H9 (cell line): ENCODE measurements at regions not wholly inside any gene's neighbourhood (a gene's known extent, or its start where the extent isn't known, plus 50 kb on each side); places are given as distances from the start of the nearest gene placed in this dataset.

Experiments used
- DNase-seq: peaks from one replicate; pipeline ENCODE4 v3.0.0-alpha.2; 2017
- H2AFZ ChIP-seq: one replicate; pipeline ENCODE4 v1.6.1; 2013; ENCODE audit warnings: mild to moderate bottlenecking, low read length, control low read depth, moderate library complexity
- H2AK5ac ChIP-seq: 2 replicates; pipeline ENCODE4 v1.6.1; 2013; ENCODE audit warnings: low read length, control low read depth, mixed read lengths; ENCODE audit not compliant: insufficient read length
- H2BK120ac ChIP-seq: one replicate; pipeline ENCODE4 v1.6.1; 2013; ENCODE audit warnings: low read depth, mild to moderate bottlenecking, low read length, control low read depth, inconsistent platforms; ENCODE audit not compliant: poor library complexity, severe bottlenecking
- H2BK12ac ChIP-seq: 2 replicates; pipeline ENCODE4 v1.6.1; 2013; ENCODE audit warnings: low read length, control low read depth, mixed read lengths, low read depth; ENCODE audit not compliant: insufficient read length
- H2BK15ac ChIP-seq: 2 replicates; pipeline ENCODE4 v1.6.1; 2013; ENCODE audit warnings: low read depth, low read length, control low read depth
- H2BK20ac ChIP-seq: one replicate; pipeline ENCODE4 v1.6.1; 2013; ENCODE audit warnings: low read depth, mild to moderate bottlenecking, low read length, control low read depth, inconsistent platforms; ENCODE audit not compliant: poor library complexity, severe bottlenecking
- H2BK5ac ChIP-seq: 2 replicates; pipeline ENCODE4 v1.6.1; 2013; ENCODE audit warnings: low read length, control low read depth, mixed read lengths; ENCODE audit not compliant: insufficient read length
- H3K14ac ChIP-seq: 2 replicates; pipeline ENCODE4 v1.6.1; 2013; ENCODE audit warnings: low read length, control low read depth; ENCODE audit not compliant: insufficient read depth
- H3K18ac ChIP-seq: 2 replicates; pipeline ENCODE4 v1.6.1; 2013; ENCODE audit warnings: low read depth, mild to moderate bottlenecking, mixed read lengths, low read length, control low read depth; ENCODE audit not compliant: insufficient read length
- H3K23ac ChIP-seq: 2 replicates; pipeline ENCODE4 v1.6.1; 2013; ENCODE audit warnings: low read length, control low read depth, mixed read lengths, low read depth; ENCODE audit not compliant: insufficient read length
- H3K23me2 ChIP-seq: 2 replicates; pipeline ENCODE4 v1.6.1; 2013; ENCODE audit warnings: low read depth, mild to moderate bottlenecking, mixed read lengths, low read length, control low read depth; ENCODE audit not compliant: insufficient read length, poor library complexity, severe bottlenecking
- H3K27ac ChIP-seq: 2 replicates; pipeline ENCODE4 v1.5.1; 2013; ENCODE audit warnings: low read length, control low read depth, mixed read lengths, low read depth; ENCODE audit not compliant: insufficient read length
- H3K27me3 ChIP-seq: 2 replicates; pipeline ENCODE4 v1.6.1; 2013; ENCODE audit warnings: low read length, control low read depth, inconsistent platforms; ENCODE audit not compliant: insufficient read depth
- H3K4ac ChIP-seq: 2 replicates; pipeline ENCODE4 v1.6.1; 2013; ENCODE audit warnings: low read depth, mild to moderate bottlenecking, control low read depth, inconsistent platforms, low read length, moderate library complexity
- H3K4me1 ChIP-seq: 2 replicates; pipeline ENCODE4 v1.6.1; 2013; ENCODE audit warnings: low read length, control low read depth, inconsistent platforms; ENCODE audit not compliant: insufficient read depth
- H3K4me2 ChIP-seq: 2 replicates; pipeline ENCODE4 v1.6.1; 2013; ENCODE audit warnings: low read length, control low read depth, mixed read lengths; ENCODE audit not compliant: insufficient read length, insufficient read depth
- H3K56ac ChIP-seq: 2 replicates; pipeline ENCODE4 v1.6.1; 2013; ENCODE audit warnings: low read depth, mild to moderate bottlenecking, mixed read lengths, low read length, control low read depth; ENCODE audit not compliant: insufficient read length
- H3K79me1 ChIP-seq: 2 replicates; pipeline ENCODE4 v1.6.1; 2013; ENCODE audit warnings: low read depth, mild to moderate bottlenecking, moderate library complexity, low read length, control low read depth, inconsistent platforms; ENCODE audit not compliant: insufficient read depth, poor library complexity, severe bottlenecking
- H3K79me2 ChIP-seq: 2 replicates; pipeline ENCODE4 v1.6.1; 2013; ENCODE audit warnings: low read length, control low read depth, inconsistent platforms; ENCODE audit not compliant: insufficient read depth
- H3K9ac ChIP-seq: 2 replicates; pipeline ENCODE4 v1.6.1; 2013; ENCODE audit warnings: low read length, control low read depth, mixed read lengths; ENCODE audit not compliant: insufficient read length; ENCODE audit errors: extremely low read depth
- H3K9me3 ChIP-seq: one replicate; pipeline ENCODE4 v1.6.1; 2013; ENCODE audit warnings: low read depth, low read length, inconsistent platforms; ENCODE audit not compliant: control insufficient read depth
- H3T11ph ChIP-seq: one replicate; pipeline ENCODE4 v1.6.1; 2013; ENCODE audit warnings: mild to moderate bottlenecking, low read length, control low read depth, inconsistent platforms
- H4K20me1 ChIP-seq: one replicate; pipeline ENCODE4 v1.6.1; 2013; ENCODE audit not compliant: control insufficient read depth, insufficient read length, insufficient read depth
- H4K5ac ChIP-seq: 2 replicates; pipeline ENCODE4 v1.6.1; 2013; ENCODE audit warnings: low read depth, mild to moderate bottlenecking, mixed read lengths, low read length, control low read depth; ENCODE audit not compliant: insufficient read length
- H4K8ac ChIP-seq: replicated peaks from 2 replicates; pipeline ENCODE4 v1.6.1; 2013; ENCODE audit warnings: low read length, control low read depth, mixed read lengths, low read depth; ENCODE audit not compliant: insufficient read length
- H4K91ac ChIP-seq: 2 replicates; pipeline ENCODE4 v1.6.1; 2013; ENCODE audit warnings: low read depth, mild to moderate bottlenecking, moderate library complexity, mixed read lengths, low read length, control low read depth; ENCODE audit not compliant: insufficient read length
- H3K27ac Mint-ChIP-seq, 3 experiments: 2 replicates in 2 of 3; 3 replicates in 1 of 3; pipeline ENCODE4 v1.8.0; 2020 to 2021; ENCODE audit warnings: mixed read lengths in 3 of 3, mild to moderate bottlenecking in 1 of 3, moderate library complexity in 1 of 3
- H3K27me3 Mint-ChIP-seq: 2 replicates; pipeline ENCODE4 v1.8.0; 2021; ENCODE audit warnings: low read depth, mild to moderate bottlenecking, moderate library complexity, mixed read lengths
- H3K36me3 Mint-ChIP-seq, 3 experiments: 2 replicates in 2 of 3; 3 replicates in 1 of 3; pipeline ENCODE4 v1.8.0; 2020 to 2021; ENCODE audit warnings: low read depth in 3 of 3, mixed read lengths in 3 of 3; ENCODE audit not compliant: insufficient read depth in 1 of 3
- H3K4me1 Mint-ChIP-seq, 2 experiments: 2 replicates each; pipeline ENCODE4 v1.8.0; 2020; ENCODE audit warnings: mixed read lengths in 2 of 2
- H3K4me3 Mint-ChIP-seq, 2 experiments: 2 replicates in 1 of 2; 3 replicates in 1 of 2; pipeline ENCODE4 v1.8.0; 2020 to 2021; ENCODE audit warnings: mild to moderate bottlenecking in 2 of 2, mixed read lengths in 2 of 2, moderate library complexity in 1 of 2
- H3K9me3 Mint-ChIP-seq, 2 experiments: 2 replicates in 1 of 2; 3 replicates in 1 of 2; pipeline ENCODE4 v1.8.0; 2020; ENCODE audit warnings: mild to moderate bottlenecking in 2 of 2, mixed read lengths in 2 of 2, moderate library complexity in 1 of 2
- WGBS: extraction: QIAGEN DNeasy Blood & Tissue Kit; methylation state at CpG from one replicate; pipeline ENCODE4 v1.1.7; 2013; ENCODE audit warnings: missing lambda C conversion rate, low lambda C conversion rate, mixed read lengths; ENCODE audit not compliant: insufficient read length; ENCODE audit errors: extremely low coverage; 5-methylcytosine and 5-hydroxymethylcytosine counted together
- TF ChIP-seq, protein P1 (sequence below): fragments of 200-600 bp; sonication (generic); conservative IDR thresholded peaks from 3 replicates; pipeline ENCODE4 v1.8.0; 2021; ENCODE audit warnings: antibody characterized with exemption, mild to moderate bottlenecking

DNA sequence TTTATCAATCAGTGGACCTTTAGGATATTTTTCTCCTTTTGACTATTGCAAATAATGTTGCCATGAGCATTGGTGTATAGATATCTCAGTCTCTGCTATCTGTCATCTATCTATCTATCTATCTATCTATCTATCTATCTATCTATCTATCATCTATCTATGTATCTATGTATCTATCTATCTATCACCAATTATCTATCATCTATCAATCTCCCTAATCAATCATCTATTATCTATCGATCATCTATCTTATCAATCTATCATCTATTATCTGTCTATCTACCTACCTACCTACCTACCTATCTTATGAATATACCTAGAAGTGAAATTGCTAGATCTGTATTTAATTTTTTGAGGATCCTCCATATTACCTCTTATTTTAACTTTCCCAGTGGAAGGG lies 69.6 kb downstream of the EMX2 start:
- no peaks in the 10 kb centered on the region for H3K27me3 ChIP-seq
- 100% methylated on average over 1 of the region's 1 CpG for WGBS

More for the DNA sequence above, 69.6 kb downstream of the EMX2 start:
- Histone ChIP-seq H3K9me3 (no peaks in the 10 kb centered on the region), H4K20me1 (no peaks in the 10 kb centered on the region), H2AFZ (no peak overlapping the region), H2BK5ac (no peak overlapping the region), H3K14ac (no peak overlapping the region), H3K23ac (no peak overlapping the region), H4K91ac (no peak overlapping the region), H3K27ac (no peak overlapping the region), H3K4ac (no peak overlapping the region), H3K79me2 (no peaks in the 10 kb centered on the region), H3K9ac (no peak overlapping the region), H2AK5ac (no peak overlapping the region), H3K23me2 (no peaks in the 10 kb centered on the region), H2BK12ac (no peak overlapping the region), H2BK120ac (no peak overlapping the region), H3K4me1 (no peaks in the 10 kb centered on the region; the same call in 1 of the 2 replicates), H4K5ac (no peak overlapping the region), H4K8ac (no peak overlapping the region), H3K4me2 (no peak overlapping the region), H2BK20ac (no peak overlapping the region), H2BK15ac (no peak overlapping the region), H3K79me1 (no peaks in the 10 kb centered on the region), H3K56ac (no peak overlapping the region), H3K18ac (no peak overlapping the region), H3T11ph (no peak overlapping the region)
- no peaks in the 10 kb centered on the region; a peak in 1 of 7 replicates for H3K36me3 Mint-ChIP-seq
- H3K9me3 Mint-ChIP-seq = no peaks in the 10 kb centered on the region
- no peak overlapping the region for H3K27ac Mint-ChIP-seq
- H3K27me3 Mint-ChIP-seq = peaks cover 4% of the 10 kb centered on the region; the same call in 1 of the 2 replicates
- no peak overlapping the region for H3K4me3 Mint-ChIP-seq
- H3K4me1 Mint-ChIP-seq = peaks cover 8 to 18% of the 10 kb centered on the region in 2 experiments
- TF ChIP-seq, protein P1, sequence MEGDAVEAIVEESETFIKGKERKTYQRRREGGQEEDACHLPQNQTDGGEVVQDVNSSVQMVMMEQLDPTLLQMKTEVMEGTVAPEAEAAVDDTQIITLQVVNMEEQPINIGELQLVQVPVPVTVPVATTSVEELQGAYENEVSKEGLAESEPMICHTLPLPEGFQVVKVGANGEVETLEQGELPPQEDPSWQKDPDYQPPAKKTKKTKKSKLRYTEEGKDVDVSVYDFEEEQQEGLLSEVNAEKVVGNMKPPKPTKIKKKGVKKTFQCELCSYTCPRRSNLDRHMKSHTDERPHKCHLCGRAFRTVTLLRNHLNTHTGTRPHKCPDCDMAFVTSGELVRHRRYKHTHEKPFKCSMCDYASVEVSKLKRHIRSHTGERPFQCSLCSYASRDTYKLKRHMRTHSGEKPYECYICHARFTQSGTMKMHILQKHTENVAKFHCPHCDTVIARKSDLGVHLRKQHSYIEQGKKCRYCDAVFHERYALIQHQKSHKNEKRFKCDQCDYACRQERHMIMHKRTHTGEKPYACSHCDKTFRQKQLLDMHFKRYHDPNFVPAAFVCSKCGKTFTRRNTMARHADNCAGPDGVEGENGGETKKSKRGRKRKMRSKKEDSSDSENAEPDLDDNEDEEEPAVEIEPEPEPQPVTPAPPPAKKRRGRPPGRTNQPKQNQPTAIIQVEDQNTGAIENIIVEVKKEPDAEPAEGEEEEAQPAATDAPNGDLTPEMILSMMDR = no peak
- DNase-seq = no peak
